ENCODE measurements at regions not wholly inside any gene's neighbourhood (a gene's known extent, or its start where the extent isn't known, plus 50 kb on each side); places are given as distances from the start of the nearest gene placed in this dataset.

DNA sequence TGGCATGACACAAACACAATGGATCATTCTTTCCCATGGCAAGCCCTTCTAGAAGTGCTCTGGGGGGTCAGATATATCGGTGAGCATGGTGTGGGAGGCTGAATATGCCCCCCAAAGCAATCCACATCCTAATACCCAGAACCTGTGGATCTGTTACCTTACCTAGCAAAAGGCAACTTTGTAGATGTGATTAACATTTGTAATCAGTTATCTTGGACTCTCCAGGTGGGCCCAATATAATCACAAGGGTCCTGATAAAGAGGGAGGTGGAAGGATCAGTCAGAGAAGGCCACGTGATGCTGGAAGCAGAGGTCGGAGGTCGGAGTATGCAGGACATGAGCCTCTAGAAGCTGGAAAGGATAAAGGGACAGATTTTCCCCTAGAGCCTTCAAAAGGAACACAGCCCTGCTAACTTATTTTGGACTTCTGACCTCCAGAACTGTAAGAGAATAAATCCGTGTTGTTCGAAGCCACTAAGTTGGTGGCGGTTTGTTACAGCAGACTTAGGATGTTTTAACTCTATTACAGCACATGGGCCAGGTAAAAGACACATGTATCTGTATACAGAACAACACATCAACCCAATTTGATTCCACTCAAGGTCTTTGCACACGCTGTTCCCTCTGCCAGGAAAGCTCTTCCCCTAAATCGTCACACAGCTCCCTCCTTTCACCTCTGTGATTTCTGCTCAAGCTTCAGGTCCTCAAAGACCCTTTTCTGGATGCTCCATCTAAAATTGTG lies 115.3 kb downstream of the NOG start:
- Histone ChIP-seq H3K27me3 (ENCODE audit: insufficient read depth, low read depth) (no peaks in the 10 kb centered on the region), H3K9me2 (ENCODE audit: insufficient read depth) (no peaks in the 10 kb centered on the region), H3F3A (ENCODE audit: insufficient read depth, low read depth) (no peaks in the 10 kb centered on the region), H4K20me1 (ENCODE audit: insufficient read depth) (no peaks in the 10 kb centered on the region), H3K36me3 (ENCODE audit: low read depth) (no peaks in the 10 kb centered on the region), H3K79me2 (ENCODE audit: low read depth) (no peaks in the 10 kb centered on the region), H3K4me1 (replicated peaks; ENCODE audit: insufficient read depth) (no peaks in the 10 kb centered on the region; the same call in 1 of the 2 replicates), H3K9me3 (ENCODE audit: insufficient read depth, low read depth) (no peaks in the 10 kb centered on the region), H3K4me3 (no peak overlapping the region), H3K4me2 (no peak overlapping the region), H3K27ac (no peak overlapping the region), H2AFZ (no peak overlapping the region)
- POLR2A ChIA-PET (ENCODE audit: unreplicated experiment), result interaction anchor here (0.5 kb wide), 1 partner anchor 116 kb away, joined by 3 read pairs; no protein-coding TSS in a partner anchor
- BruUV-seq (replicated peaks), result no TSS peak
- no peak for TF ChIP-seq EZH2 (IDR thresholded peaks at IDR 0.05; ENCODE audit: low read depth)
- TF ChIP-seq, protein P1, sequence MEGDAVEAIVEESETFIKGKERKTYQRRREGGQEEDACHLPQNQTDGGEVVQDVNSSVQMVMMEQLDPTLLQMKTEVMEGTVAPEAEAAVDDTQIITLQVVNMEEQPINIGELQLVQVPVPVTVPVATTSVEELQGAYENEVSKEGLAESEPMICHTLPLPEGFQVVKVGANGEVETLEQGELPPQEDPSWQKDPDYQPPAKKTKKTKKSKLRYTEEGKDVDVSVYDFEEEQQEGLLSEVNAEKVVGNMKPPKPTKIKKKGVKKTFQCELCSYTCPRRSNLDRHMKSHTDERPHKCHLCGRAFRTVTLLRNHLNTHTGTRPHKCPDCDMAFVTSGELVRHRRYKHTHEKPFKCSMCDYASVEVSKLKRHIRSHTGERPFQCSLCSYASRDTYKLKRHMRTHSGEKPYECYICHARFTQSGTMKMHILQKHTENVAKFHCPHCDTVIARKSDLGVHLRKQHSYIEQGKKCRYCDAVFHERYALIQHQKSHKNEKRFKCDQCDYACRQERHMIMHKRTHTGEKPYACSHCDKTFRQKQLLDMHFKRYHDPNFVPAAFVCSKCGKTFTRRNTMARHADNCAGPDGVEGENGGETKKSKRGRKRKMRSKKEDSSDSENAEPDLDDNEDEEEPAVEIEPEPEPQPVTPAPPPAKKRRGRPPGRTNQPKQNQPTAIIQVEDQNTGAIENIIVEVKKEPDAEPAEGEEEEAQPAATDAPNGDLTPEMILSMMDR (conservative IDR thresholded peaks at IDR 0.05), result no peak
- DNase-seq, result no peak
- intact Hi-C loops (cut with micrococcal nuclease; ENCODE audit: unreplicated experiment), result no loop called here
- CTCF ChIA-PET, result no interaction called here

DNA sequence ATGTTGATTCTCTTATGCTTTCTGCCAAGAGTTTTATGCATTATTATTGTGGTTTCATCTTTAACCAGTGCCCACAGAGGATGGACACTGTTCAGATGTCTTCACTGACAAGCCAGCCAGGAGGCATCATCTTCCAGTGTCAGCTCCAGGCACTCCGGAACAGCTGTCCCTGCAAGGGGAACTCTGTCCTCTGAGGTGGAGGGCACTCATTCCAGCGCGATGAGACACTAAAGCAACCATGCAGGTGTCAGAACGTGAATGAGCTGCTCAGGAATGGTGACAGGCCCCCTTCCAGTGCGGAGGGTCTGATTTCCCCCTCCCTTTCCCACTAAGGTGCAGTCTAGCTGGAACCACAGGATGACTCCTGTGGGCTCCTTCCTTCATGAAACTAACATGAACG lies 117.5 kb downstream of the NOG start:
- BruUV-seq (replicated peaks), result no TSS peak
- Histone ChIP-seq H3K9me3 (ENCODE audit: insufficient read depth, low read depth) (no peaks in the 10 kb centered on the region), H3K27me3 (ENCODE audit: insufficient read depth, low read depth) (no peaks in the 10 kb centered on the region), H3K4me1 (replicated peaks; ENCODE audit: insufficient read depth) (peaks cover 9% of the 10 kb centered on the region; the same call in 1 of the 2 replicates), H2AFZ (no peak overlapping the region), H4K20me1 (ENCODE audit: insufficient read depth) (no peaks in the 10 kb centered on the region), H3F3A (ENCODE audit: insufficient read depth, low read depth) (no peaks in the 10 kb centered on the region), H3K9me2 (ENCODE audit: insufficient read depth) (no peaks in the 10 kb centered on the region), H3K4me3 (no peak overlapping the region), H3K27ac (no peak overlapping the region), H3K79me2 (ENCODE audit: low read depth) (no peaks in the 10 kb centered on the region), H3K36me3 (ENCODE audit: low read depth) (no peaks in the 10 kb centered on the region), H3K4me2 (no peak overlapping the region)
- CTCF ChIA-PET, result interaction anchor here (0.6 kb wide), 1 partner anchor 501 kb away, joined by 3 read pairs; no protein-coding TSS in a partner anchor
- DNase-seq, result peak in 1 of 2 experiments; percentile 21
- TF ChIP-seq EZH2 (IDR thresholded peaks at IDR 0.05; ENCODE audit: low read depth), result no peak
- TF ChIP-seq, protein P1 (conservative IDR thresholded peaks at IDR 0.05), result no peak
- intact Hi-C loops (cut with micrococcal nuclease; ENCODE audit: unreplicated experiment), result loop anchor here (10.0 kb wide), 1 partner anchor 586 kb away; no protein-coding TSS in a partner anchor
- POLR2A ChIA-PET (ENCODE audit: unreplicated experiment), result no interaction called here

DNA sequence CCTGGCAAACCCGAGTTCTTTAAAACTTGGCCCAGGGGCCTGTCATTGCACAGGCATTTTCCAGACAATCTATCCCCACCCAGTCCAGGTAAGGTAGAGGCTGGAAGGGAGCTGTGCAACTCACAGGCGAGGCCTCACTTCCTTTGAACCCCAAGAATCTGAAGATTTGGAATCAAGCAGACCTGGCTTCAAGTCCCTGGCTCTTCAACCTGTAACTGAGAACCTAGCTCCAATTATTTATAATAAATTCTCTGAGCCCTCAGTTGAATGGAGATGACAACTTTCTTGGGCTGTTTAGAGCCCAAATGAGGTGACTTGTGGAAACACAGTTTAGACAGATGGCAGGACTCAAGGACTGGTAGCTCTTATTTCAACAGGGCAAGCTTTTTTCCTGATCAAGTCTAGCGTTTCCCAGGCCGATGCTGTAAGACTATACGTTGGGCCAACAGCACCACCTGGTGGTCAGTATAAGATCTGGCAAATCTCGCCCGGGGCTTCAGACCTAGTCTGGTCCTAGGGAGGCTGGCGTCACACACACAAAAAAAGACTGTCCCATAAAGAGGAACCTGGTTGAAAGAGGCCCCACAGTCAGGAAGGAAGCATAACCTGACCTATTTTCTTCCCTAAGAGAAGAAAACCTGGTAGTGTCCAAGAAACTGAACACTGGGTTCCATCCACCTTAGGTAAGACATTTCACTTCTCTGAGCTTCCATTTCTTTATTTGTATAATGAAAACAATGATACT lies 117.9 kb downstream of the C17orf67 start:
- no peaks in the 10 kb centered on the region for H3K27me3 ChIP-seq (ENCODE audit: insufficient read depth, low read depth)
- CTCF ChIA-PET, result interaction anchor here (0.6 to 1.6 kb wide), 14 partner anchors 13 to 228 kb away, joined by 3 to 34 read pairs (median 6); partner anchors contain the start of gene NOG
- H3K4me1 ChIP-seq (replicated peaks; ENCODE audit: insufficient read depth), result peaks cover 14% of the 10 kb centered on the region; the same call in 1 of the 2 replicates
- H3K36me3 ChIP-seq (ENCODE audit: low read depth), result no peaks in the 10 kb centered on the region
- no peak overlapping the region for H3K4me3 ChIP-seq
- H3K9me2 ChIP-seq (ENCODE audit: insufficient read depth), result no peaks in the 10 kb centered on the region
- peak overlapping the region; percentile 41; the same call in 1 of the 2 replicates for H3K4me2 ChIP-seq
- POLR2A ChIA-PET (ENCODE audit: unreplicated experiment), result interaction anchor here (0.6 to 0.7 kb wide), 2 partner anchors 96 to 551 kb away, joined by 3 to 13 read pairs; no protein-coding TSS in a partner anchor
- no peaks in the 10 kb centered on the region for H3K79me2 ChIP-seq (ENCODE audit: low read depth)
- no peaks in the 10 kb centered on the region for H3F3A ChIP-seq (ENCODE audit: insufficient read depth, low read depth)
- H3K27ac ChIP-seq, result no peak overlapping the region
- no TSS peak for BruUV-seq (replicated peaks)
- DNase-seq, result peak; percentile 75 to 76
- no peaks in the 10 kb centered on the region for H4K20me1 ChIP-seq (ENCODE audit: insufficient read depth)
- intact Hi-C loops (cut with micrococcal nuclease; ENCODE audit: unreplicated experiment), result loop anchor here (1.0 to 10.0 kb wide), 6 partner anchors 36 to 1188 kb away; no protein-coding TSS in a partner anchor
- H2AFZ ChIP-seq, result no peak overlapping the region
- no peaks in the 10 kb centered on the region for H3K9me3 ChIP-seq (ENCODE audit: insufficient read depth, low read depth)
- TF ChIP-seq EZH2 (IDR thresholded peaks at IDR 0.05; ENCODE audit: low read depth), result no peak
- TF ChIP-seq, protein P1 (conservative IDR thresholded peaks at IDR 0.05), result peak; percentile 94
